Mesendoderm (in vitro differentiated cells): ENCODE measurements at regions not wholly inside any gene's neighbourhood (a gene's known extent, or its start where the extent isn't known, plus 50 kb on each side); places are given as distances from the start of the nearest gene placed in this dataset.

Experiments used
- DNase-seq: peaks from one replicate; pipeline ENCODE4 v3.0.0; 2013
- H2AK5ac ChIP-seq: 2 replicates; pipeline ENCODE4 v1.6.1; 2013; ENCODE audit warnings: low read length, inconsistent platforms
- H2BK120ac ChIP-seq: 2 replicates; pipeline ENCODE4 v1.6.1; 2013; ENCODE audit warnings: low read depth, mild to moderate bottlenecking, low read length, moderate library complexity, mixed read lengths
- H2BK15ac ChIP-seq: replicated peaks from 2 replicates; pipeline ENCODE4 v1.6.1; 2013; ENCODE audit warnings: low read depth, mild to moderate bottlenecking, moderate library complexity
- H2BK5ac ChIP-seq: 2 replicates; pipeline ENCODE4 v1.6.1; 2013; ENCODE audit warnings: low read length, inconsistent platforms
- H3K18ac ChIP-seq: 2 replicates; pipeline ENCODE4 v1.6.1; 2013; ENCODE audit warnings: mild to moderate bottlenecking, low read length, mixed read lengths
- H3K23ac ChIP-seq: one replicate; pipeline ENCODE4 v1.6.1; 2013; ENCODE audit warnings: low read length
- H3K27ac ChIP-seq: 2 replicates; pipeline ENCODE4 v1.5.1; 2013; ENCODE audit warnings: low read depth, mild to moderate bottlenecking, inconsistent platforms, low read length, moderate library complexity
- H3K27me3 ChIP-seq: 2 replicates; pipeline ENCODE4 v1.6.1; 2013; ENCODE audit warnings: low read length, control low read depth, mild to moderate bottlenecking, inconsistent platforms; ENCODE audit not compliant: insufficient read depth, poor library complexity
- H3K36me3 ChIP-seq: 2 replicates; pipeline ENCODE4 v1.6.1; 2013; ENCODE audit warnings: low read length, inconsistent platforms; ENCODE audit not compliant: control insufficient read depth, insufficient read depth
- H3K4ac ChIP-seq: one replicate; pipeline ENCODE4 v1.6.1; 2013; ENCODE audit warnings: low read depth, mild to moderate bottlenecking, low read length, moderate library complexity
- H3K4me1 ChIP-seq: 2 replicates; pipeline ENCODE4 v1.6.1; 2013; ENCODE audit warnings: low read depth, low read length, inconsistent platforms; ENCODE audit not compliant: control insufficient read depth
- H3K4me2 ChIP-seq: 2 replicates; pipeline ENCODE4 v1.6.1; 2013; ENCODE audit warnings: low read length
- H3K4me3 ChIP-seq: 2 replicates; pipeline ENCODE4 v1.5.1; 2013; ENCODE audit warnings: mild to moderate bottlenecking, low read length
- H3K56ac ChIP-seq: one replicate; pipeline ENCODE4 v1.6.1; 2013; ENCODE audit warnings: low read length
- H3K79me1 ChIP-seq: 2 replicates; pipeline ENCODE4 v1.6.1; 2013; ENCODE audit warnings: low read length, inconsistent platforms
- H3K79me2 ChIP-seq: 2 replicates; pipeline ENCODE4 v1.6.1; 2013; ENCODE audit warnings: mild to moderate bottlenecking, low read length; ENCODE audit not compliant: control insufficient read depth, insufficient read depth
- H3K9ac ChIP-seq: 2 replicates; pipeline ENCODE4 v1.6.1; 2013; ENCODE audit warnings: low read length, inconsistent platforms
- H4K5ac ChIP-seq: one replicate; pipeline ENCODE4 v1.6.1; 2013; ENCODE audit warnings: low read length
- H4K8ac ChIP-seq: one replicate; pipeline ENCODE4 v1.6.1; 2013; ENCODE audit warnings: low read depth, mild to moderate bottlenecking, control low read depth, low read length, moderate library complexity
- WGBS: extraction: QIAGEN DNeasy Blood & Tissue Kit; methylation state at CpG from one replicate; pipeline ENCODE4 v1.1.7; 2013; ENCODE audit warnings: low lambda C conversion rate, missing lambda C conversion rate; ENCODE audit not compliant: insufficient coverage; ENCODE audit errors: extremely low coverage; 5-methylcytosine and 5-hydroxymethylcytosine counted together

GRCh38 chr1:90650401-90650800, 66.7 kb downstream of the BARHL2 start:
- no peaks in the 10 kb centered on the region for H3K79me2 ChIP-seq
- H3K18ac ChIP-seq: no peak overlapping the region
- H3K56ac ChIP-seq: no peak overlapping the region
- H3K9ac ChIP-seq: no peak overlapping the region
- H3K27me3 ChIP-seq: no peaks in the 10 kb centered on the region
- H4K5ac ChIP-seq: no peak overlapping the region
- no peak overlapping the region for H2AK5ac ChIP-seq
- H3K79me1 ChIP-seq: no peaks in the 10 kb centered on the region
- H3K4me1 ChIP-seq: no peaks in the 10 kb centered on the region
- no peak overlapping the region for H3K4ac ChIP-seq
- no peak overlapping the region for H4K8ac ChIP-seq
- no peak overlapping the region for H3K27ac ChIP-seq
- no peak overlapping the region for H3K4me3 ChIP-seq
- no CpG with 5 or more reads among the region's 4 CpGs for WGBS
- H2BK5ac ChIP-seq: no peak overlapping the region
- H3K23ac ChIP-seq: no peak overlapping the region
- H2BK120ac ChIP-seq: no peak overlapping the region
- H3K36me3 ChIP-seq: no peaks in the 10 kb centered on the region
- no peak for DNase-seq
- H2BK15ac ChIP-seq: no peak overlapping the region
- H3K4me2 ChIP-seq: no peak overlapping the region

- Histone ChIP-seq H3K56ac (no peak overlapping the region), H2BK15ac (no peak overlapping the region), H3K4me1 (no peaks in the 10 kb centered on the region), H2BK120ac (no peak overlapping the region), H3K79me2 (no peaks in the 10 kb centered on the region), H3K9ac (no peak overlapping the region), H3K23ac (no peak overlapping the region), H3K36me3 (no peaks in the 10 kb centered on the region), H3K4ac (no peak overlapping the region), H2BK5ac (no peak overlapping the region), H3K4me2 (no peak overlapping the region), H4K8ac (no peak overlapping the region), H4K5ac (no peak overlapping the region), H3K27me3 (no peaks in the 10 kb centered on the region), H3K79me1 (no peaks in the 10 kb centered on the region), H3K18ac (no peak overlapping the region), H2AK5ac (no peak overlapping the region), H3K27ac (no peak overlapping the region), H3K4me3 (no peak overlapping the region)
- no CpG with 5 or more reads among the region's 4 CpGs for WGBS
- DNase-seq: no peak
These were observed 76.8 kb downstream of the BARHL2 start for GRCh38 chr1:90640325-90640724.

- Histone ChIP-seq H4K5ac (no peak overlapping the region), H2BK15ac (no peak overlapping the region), H3K27ac (no peak overlapping the region), H3K23ac (no peak overlapping the region), H3K9ac (no peak overlapping the region), H3K36me3 (no peaks in the 10 kb centered on the region), H3K18ac (no peak overlapping the region), H4K8ac (no peak overlapping the region), H3K4ac (no peak overlapping the region), H3K4me2 (no peak overlapping the region), H3K27me3 (no peaks in the 10 kb centered on the region), H3K79me1 (no peaks in the 10 kb centered on the region), H2AK5ac (no peak overlapping the region), H3K79me2 (no peaks in the 10 kb centered on the region), H3K4me1 (no peaks in the 10 kb centered on the region), H2BK120ac (no peak overlapping the region), H2BK5ac (no peak overlapping the region), H3K4me3 (no peak overlapping the region), H3K56ac (no peak overlapping the region)
- WGBS: no CpG with 5 or more reads among the region's 5 CpGs
- DNase-seq: no peak
These were observed 94.4 kb downstream of the BARHL2 start for GRCh38 chr1:90622666-90623065.

- Histone ChIP-seq H3K79me1 (no peaks in the 10 kb centered on the region), H3K56ac (no peak overlapping the region), H3K18ac (no peak overlapping the region), H3K4ac (no peak overlapping the region), H3K9ac (no peak overlapping the region), H2AK5ac (no peak overlapping the region), H3K27ac (no peak overlapping the region), H2BK15ac (no peak overlapping the region), H4K8ac (no peak overlapping the region), H2BK120ac (no peak overlapping the region), H2BK5ac (no peak overlapping the region), H3K36me3 (no peaks in the 10 kb centered on the region), H3K4me3 (no peak overlapping the region), H3K27me3 (no peaks in the 10 kb centered on the region), H3K4me1 (no peaks in the 10 kb centered on the region), H4K5ac (no peak overlapping the region), H3K23ac (no peak overlapping the region), H3K4me2 (no peak overlapping the region), H3K79me2 (no peaks in the 10 kb centered on the region)
- DNase-seq: no peak
- no CpG with 5 or more reads among the region's 3 CpGs for WGBS
These were observed 95.1 kb downstream of the BARHL2 start for GRCh38 chr1:90621986-90622385.

- no peak overlapping the region for H3K4me3 ChIP-seq
- H2BK5ac ChIP-seq: no peak overlapping the region
- no peak overlapping the region for H3K23ac ChIP-seq
- no peak overlapping the region for H2BK120ac ChIP-seq
- H2AK5ac ChIP-seq: no peak overlapping the region
- no peak overlapping the region for H3K4me2 ChIP-seq
- no peaks in the 10 kb centered on the region for H3K4me1 ChIP-seq
- H3K4ac ChIP-seq: no peak overlapping the region
- no peak overlapping the region for H3K27ac ChIP-seq
- no peak overlapping the region for H3K18ac ChIP-seq
- no peak overlapping the region for H4K8ac ChIP-seq
- H4K5ac ChIP-seq: no peak overlapping the region
- no peak overlapping the region for H3K56ac ChIP-seq
- no CpG with 5 or more reads among the region's 4 CpGs for WGBS
- no peak overlapping the region for H3K9ac ChIP-seq
- no peaks in the 10 kb centered on the region for H3K79me1 ChIP-seq
- peak; percentile 70 for DNase-seq
- H3K36me3 ChIP-seq: no peaks in the 10 kb centered on the region
- H3K27me3 ChIP-seq: no peaks in the 10 kb centered on the region
- no peaks in the 10 kb centered on the region for H3K79me2 ChIP-seq
- no peak overlapping the region for H2BK15ac ChIP-seq
These were observed 100.7 kb downstream of the BARHL2 start for GRCh38 chr1:90616395-90616794.

GRCh38 chr1:90614872-90615271, 102.2 kb downstream of the BARHL2 start:
- Histone ChIP-seq H3K36me3 (no peaks in the 10 kb centered on the region), H3K4me1 (no peaks in the 10 kb centered on the region), H3K23ac (no peak overlapping the region), H2BK15ac (no peak overlapping the region), H3K4me2 (no peak overlapping the region), H4K5ac (no peak overlapping the region), H2BK120ac (no peak overlapping the region), H3K9ac (no peak overlapping the region), H2AK5ac (no peak overlapping the region), H3K56ac (no peak overlapping the region), H3K27ac (no peak overlapping the region), H3K4me3 (no peak overlapping the region), H3K4ac (no peak overlapping the region), H2BK5ac (no peak overlapping the region), H3K27me3 (no peaks in the 10 kb centered on the region), H3K79me2 (no peaks in the 10 kb centered on the region), H3K18ac (no peak overlapping the region), H3K79me1 (no peaks in the 10 kb centered on the region), H4K8ac (no peak overlapping the region)
- WGBS: no CpG with 5 or more reads among the region's 1 CpG
- DNase-seq: peak; percentile 34
